Gastroesophageal sphincter (tissue), 3 donors: ENCODE measurements at regions not wholly inside any gene's neighbourhood (a gene's known extent, or its start where the extent isn't known, plus 50 kb on each side); places are given as distances from the start of the nearest gene placed in this dataset.

ENCODE experiments used
- POLR2A ChIP-seq, 2 donors: fragments of 450-650 bp; IDR thresholded peaks; one replicate each; pipeline ENCODE4 v1.6.1; 2017; ENCODE audit warnings: antibody characterized with exemption in 2 of 2, mild to moderate bottlenecking in 2 of 2, moderate library complexity in 1 of 2
- POLR2AphosphoS5 ChIP-seq: sonication (generic); formaldehyde crosslinking; IDR thresholded peaks from one replicate; pipeline ENCODE4 v1.6.1; 2017; ENCODE audit warnings: antibody characterized with exemption
- TF ChIP-seq, protein P1 (sequence below), 4 experiments: fragments of 200-600 bp in 2 of 4; fragments of 450-650 bp in 2 of 4; sonication (generic) in 1 of 4; IDR thresholded peaks; one replicate each; pipeline ENCODE4 v1.5.1; 2017 to 2019; ENCODE audit warnings: antibody characterized with exemption in 4 of 4, mild to moderate bottlenecking in 2 of 4, moderate library complexity in 2 of 4

DNA sequence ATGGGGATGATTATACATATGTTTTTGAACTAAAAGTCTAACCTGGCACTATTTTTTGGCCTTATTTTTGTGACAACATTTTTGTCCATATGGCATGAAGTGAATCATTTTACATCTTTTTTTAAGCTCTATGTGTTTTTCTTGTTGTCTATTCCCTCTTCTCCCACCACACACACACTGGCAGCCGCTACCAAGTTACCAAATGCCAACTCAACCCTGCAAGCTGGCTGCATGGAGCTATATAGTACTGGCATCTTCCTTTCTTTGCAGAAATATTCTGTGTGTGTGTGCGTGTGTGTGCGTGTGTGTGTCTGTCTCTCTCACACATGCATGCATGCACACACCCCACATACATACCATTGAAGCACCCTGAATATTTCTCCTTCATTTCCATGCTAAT lies 278.9 kb upstream of the SOX5 start:
- TF ChIP-seq, protein P1, sequence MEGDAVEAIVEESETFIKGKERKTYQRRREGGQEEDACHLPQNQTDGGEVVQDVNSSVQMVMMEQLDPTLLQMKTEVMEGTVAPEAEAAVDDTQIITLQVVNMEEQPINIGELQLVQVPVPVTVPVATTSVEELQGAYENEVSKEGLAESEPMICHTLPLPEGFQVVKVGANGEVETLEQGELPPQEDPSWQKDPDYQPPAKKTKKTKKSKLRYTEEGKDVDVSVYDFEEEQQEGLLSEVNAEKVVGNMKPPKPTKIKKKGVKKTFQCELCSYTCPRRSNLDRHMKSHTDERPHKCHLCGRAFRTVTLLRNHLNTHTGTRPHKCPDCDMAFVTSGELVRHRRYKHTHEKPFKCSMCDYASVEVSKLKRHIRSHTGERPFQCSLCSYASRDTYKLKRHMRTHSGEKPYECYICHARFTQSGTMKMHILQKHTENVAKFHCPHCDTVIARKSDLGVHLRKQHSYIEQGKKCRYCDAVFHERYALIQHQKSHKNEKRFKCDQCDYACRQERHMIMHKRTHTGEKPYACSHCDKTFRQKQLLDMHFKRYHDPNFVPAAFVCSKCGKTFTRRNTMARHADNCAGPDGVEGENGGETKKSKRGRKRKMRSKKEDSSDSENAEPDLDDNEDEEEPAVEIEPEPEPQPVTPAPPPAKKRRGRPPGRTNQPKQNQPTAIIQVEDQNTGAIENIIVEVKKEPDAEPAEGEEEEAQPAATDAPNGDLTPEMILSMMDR (IDR thresholded peaks at IDR 0.05): no peak
- TF ChIP-seq POLR2AphosphoS5: no peak
- no peak for TF ChIP-seq POLR2A (IDR thresholded peaks at IDR 0.05)
